Type B pancreatic cell (in vitro differentiated cells): ENCODE measurements at regions not wholly inside any gene's neighbourhood (a gene's known extent, or its start where the extent isn't known, plus 50 kb on each side); places are given as distances from the start of the nearest gene placed in this dataset.

ENCODE experiments used
- DNase-seq: peaks from one replicate; pipeline ENCODE4 v3.0.0; 2021; ENCODE audit warnings: mixed read lengths; ENCODE audit not compliant: unreplicated experiment; ENCODE audit errors: extremely low spot score
- H3K27ac Mint-ChIP-seq: 2 replicates; pipeline ENCODE4 v1.8.0; 2021; ENCODE audit warnings: mild to moderate bottlenecking, mixed read lengths
- H3K27me3 Mint-ChIP-seq: 2 replicates; pipeline ENCODE4 v1.8.0; 2021; ENCODE audit warnings: mixed read lengths
- H3K36me3 Mint-ChIP-seq: 2 replicates; pipeline ENCODE4 v1.8.0; 2021; ENCODE audit warnings: mixed read lengths
- H3K4me1 Mint-ChIP-seq: one replicate; pipeline ENCODE4 v1.8.0; 2021; ENCODE audit warnings: mixed read lengths; ENCODE audit not compliant: unreplicated experiment
- H3K4me3 Mint-ChIP-seq: 2 replicates; pipeline ENCODE4 v1.8.0; 2021; ENCODE audit warnings: mild to moderate bottlenecking, mixed read lengths
- H3K9me3 Mint-ChIP-seq: 2 replicates; pipeline ENCODE4 v1.8.0; 2021; ENCODE audit warnings: mixed read lengths
- TF ChIP-seq, protein P1 (sequence below): fragments of 200-600 bp; sonication (generic); conservative IDR thresholded peaks from 2 replicates; pipeline ENCODE4 v1.5.0; 2021; ENCODE audit warnings: antibody characterized with exemption, mild to moderate bottlenecking

GRCh38 chr16:60310846-60311445, 1576.8 kb upstream of the GOT2 start:
- H3K27ac Mint-ChIP-seq, result no peak overlapping the region
- no peaks in the 10 kb centered on the region for H3K9me3 Mint-ChIP-seq
- H3K27me3 Mint-ChIP-seq, result no peaks in the 10 kb centered on the region
- no peaks in the 10 kb centered on the region for H3K4me1 Mint-ChIP-seq
- TF ChIP-seq, protein P1, sequence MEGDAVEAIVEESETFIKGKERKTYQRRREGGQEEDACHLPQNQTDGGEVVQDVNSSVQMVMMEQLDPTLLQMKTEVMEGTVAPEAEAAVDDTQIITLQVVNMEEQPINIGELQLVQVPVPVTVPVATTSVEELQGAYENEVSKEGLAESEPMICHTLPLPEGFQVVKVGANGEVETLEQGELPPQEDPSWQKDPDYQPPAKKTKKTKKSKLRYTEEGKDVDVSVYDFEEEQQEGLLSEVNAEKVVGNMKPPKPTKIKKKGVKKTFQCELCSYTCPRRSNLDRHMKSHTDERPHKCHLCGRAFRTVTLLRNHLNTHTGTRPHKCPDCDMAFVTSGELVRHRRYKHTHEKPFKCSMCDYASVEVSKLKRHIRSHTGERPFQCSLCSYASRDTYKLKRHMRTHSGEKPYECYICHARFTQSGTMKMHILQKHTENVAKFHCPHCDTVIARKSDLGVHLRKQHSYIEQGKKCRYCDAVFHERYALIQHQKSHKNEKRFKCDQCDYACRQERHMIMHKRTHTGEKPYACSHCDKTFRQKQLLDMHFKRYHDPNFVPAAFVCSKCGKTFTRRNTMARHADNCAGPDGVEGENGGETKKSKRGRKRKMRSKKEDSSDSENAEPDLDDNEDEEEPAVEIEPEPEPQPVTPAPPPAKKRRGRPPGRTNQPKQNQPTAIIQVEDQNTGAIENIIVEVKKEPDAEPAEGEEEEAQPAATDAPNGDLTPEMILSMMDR, result no peak
- DNase-seq, result no peak
- H3K4me3 Mint-ChIP-seq, result no peak overlapping the region
- H3K36me3 Mint-ChIP-seq, result no peaks in the 10 kb centered on the region

DNA sequence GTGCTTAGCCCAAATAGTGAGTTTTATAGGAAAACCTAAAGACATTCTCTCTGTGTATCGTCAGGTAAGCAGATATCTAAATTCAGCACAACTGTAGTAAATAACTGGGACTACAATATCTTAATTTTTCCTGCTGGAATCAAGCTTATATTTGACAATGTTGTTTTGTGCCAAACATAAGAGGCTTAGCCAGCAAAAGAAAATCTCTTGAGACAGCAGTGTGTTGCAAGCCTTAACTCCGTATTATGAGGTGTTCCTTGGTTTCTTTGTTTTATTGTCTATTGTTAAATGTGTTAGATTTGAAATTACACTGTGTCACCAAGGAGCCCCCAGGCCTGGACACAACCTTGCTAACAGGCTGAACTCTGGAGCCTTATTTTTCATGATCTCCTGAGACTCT, 1570.6 kb upstream of the GOT2 start:
- H3K9me3 Mint-ChIP-seq, result no peaks in the 10 kb centered on the region
- TF ChIP-seq, protein P1, result no peak
- H3K4me3 Mint-ChIP-seq, result no peak overlapping the region
- no peak for DNase-seq
- H3K27me3 Mint-ChIP-seq, result no peaks in the 10 kb centered on the region
- peaks cover 8% of the 10 kb centered on the region for H3K4me1 Mint-ChIP-seq
- H3K36me3 Mint-ChIP-seq, result no peaks in the 10 kb centered on the region
- H3K27ac Mint-ChIP-seq, result no peak overlapping the region

- TF ChIP-seq, protein P1, result no peak
- H3K36me3 Mint-ChIP-seq, result no peaks in the 10 kb centered on the region
- no peaks in the 10 kb centered on the region for H3K9me3 Mint-ChIP-seq
- no peak for DNase-seq
- no peak overlapping the region for H3K4me3 Mint-ChIP-seq
- peaks cover 8% of the 10 kb centered on the region for H3K4me1 Mint-ChIP-seq
- no peaks in the 10 kb centered on the region for H3K27me3 Mint-ChIP-seq
- no peak overlapping the region for H3K27ac Mint-ChIP-seq
These were observed 1570.0 kb upstream of the GOT2 start for GRCh38 chr16:60304066-60304465.

DNA sequence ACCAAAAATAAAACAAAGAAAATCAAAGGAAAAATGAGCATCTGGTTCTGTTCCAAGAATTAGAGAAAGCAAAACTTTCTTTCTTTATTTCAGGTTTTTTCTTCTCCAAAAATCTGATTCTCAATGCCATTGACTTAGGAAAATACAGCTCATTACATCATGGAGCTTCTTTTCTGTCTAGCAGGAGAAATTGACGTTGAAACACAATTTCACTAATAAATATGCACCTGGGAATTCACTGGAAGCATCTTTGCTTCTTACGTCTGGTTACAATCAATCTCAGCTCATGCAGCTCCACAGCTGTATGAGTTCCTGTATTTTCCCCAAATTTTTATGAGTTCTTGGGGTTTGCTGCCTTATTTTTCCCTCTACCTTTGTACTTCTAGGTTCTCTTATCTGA, 1568.6 kb upstream of the GOT2 start:
- Mint-ChIP-seq H3K27ac (no peak overlapping the region), H3K27me3 (no peaks in the 10 kb centered on the region), H3K9me3 (no peaks in the 10 kb centered on the region), H3K36me3 (no peaks in the 10 kb centered on the region), H3K4me3 (no peak overlapping the region), H3K4me1 (peaks cover 8% of the 10 kb centered on the region)
- TF ChIP-seq, protein P1, result no peak
- no peak for DNase-seq

DNA sequence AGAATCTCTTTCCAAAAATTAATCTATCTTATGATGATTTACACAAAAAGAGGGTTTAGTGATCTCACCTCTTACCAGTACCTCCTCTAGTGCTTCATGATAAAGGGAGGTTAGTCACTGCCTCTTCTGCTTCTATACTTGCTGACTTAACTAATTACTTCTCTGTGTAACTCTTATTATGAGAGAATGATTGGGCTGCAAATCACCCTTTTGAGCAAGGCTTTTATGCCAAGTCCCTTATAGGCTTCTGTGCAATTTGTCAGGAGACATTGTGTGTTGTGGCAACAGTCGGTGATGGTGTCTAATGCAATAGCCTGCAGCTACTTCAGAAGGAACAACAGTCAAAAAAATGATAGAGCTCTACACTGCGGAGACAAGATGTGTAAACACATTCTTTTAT, 1568.1 kb upstream of the GOT2 start:
- H3K4me3 Mint-ChIP-seq, result no peak overlapping the region
- H3K27me3 Mint-ChIP-seq, result no peaks in the 10 kb centered on the region
- TF ChIP-seq, protein P1, result no peak
- peaks cover 8% of the 10 kb centered on the region for H3K4me1 Mint-ChIP-seq
- no peak for DNase-seq
- no peak overlapping the region for H3K27ac Mint-ChIP-seq
- no peaks in the 10 kb centered on the region for H3K36me3 Mint-ChIP-seq
- no peaks in the 10 kb centered on the region for H3K9me3 Mint-ChIP-seq
